ENCODE measurements at regions not wholly inside any gene's neighbourhood (a gene's known extent, or its start where the extent isn't known, plus 50 kb on each side); places are given as distances from the start of the nearest gene placed in this dataset.
A peak's percentile ranks its signal among the peaks of the same experiment; 100 is the strongest.

DNA sequence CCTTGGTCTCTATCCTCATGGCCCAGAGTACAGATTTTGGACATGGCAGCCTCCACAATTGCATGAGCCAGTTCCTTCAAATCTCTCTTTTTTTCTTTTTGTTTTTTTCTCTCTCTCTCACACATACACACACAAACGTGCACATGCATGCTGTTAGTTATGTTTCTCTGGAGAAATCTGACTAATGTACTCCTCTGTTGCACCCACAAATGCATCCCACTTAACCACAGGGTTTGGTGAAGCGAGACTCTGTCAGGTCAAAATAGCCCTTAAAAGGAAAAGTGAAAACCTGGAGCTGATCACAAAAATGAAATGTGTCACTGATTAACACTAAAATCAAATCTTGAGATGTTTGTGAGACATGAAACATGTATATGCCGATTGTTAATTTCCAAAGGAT, 374.6 kb upstream of the ARGLU1 start:
- DNase-seq (ENCODE audit: low spot score): no peak

DNA sequence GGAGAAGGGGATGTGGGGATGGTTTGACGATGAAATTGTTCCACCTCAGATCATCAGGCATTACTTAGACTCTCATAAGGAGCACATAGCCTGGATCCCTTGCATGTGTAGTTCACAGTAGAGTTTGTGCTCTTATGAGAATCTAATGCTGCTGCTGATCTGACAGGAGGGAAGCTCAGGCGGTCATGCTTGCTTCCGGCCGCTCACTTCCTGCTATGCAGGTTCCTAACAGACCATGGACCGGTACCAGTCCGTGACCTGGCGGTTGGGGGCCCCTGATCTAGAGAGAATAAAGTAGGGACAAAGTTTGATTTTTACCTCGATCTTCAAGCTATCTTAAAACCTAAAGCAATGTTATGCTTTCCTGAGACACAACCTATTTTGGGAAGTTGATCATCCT, 373.8 kb upstream of the ARGLU1 start:
- no peak for DNase-seq (ENCODE audit: low spot score)

DNA sequence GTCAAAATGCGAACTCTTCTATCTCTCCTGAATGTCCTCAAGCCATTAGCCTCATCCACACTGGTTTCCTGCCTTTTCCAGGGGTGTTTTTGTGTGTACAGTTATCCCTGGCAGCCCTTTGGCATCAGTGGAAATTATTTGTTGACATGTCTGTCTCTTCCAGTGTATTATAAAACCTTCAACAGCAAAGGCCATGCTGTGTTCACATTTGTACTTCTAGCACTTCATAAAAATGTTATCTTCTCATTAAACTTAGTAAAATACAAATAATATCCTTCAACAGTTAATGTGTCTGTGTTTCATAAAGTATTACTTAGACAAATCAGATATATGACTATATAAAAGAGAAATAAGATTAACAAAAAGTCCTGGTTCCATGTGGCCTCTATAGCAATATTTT, 359.5 kb upstream of the ARGLU1 start:
- DNase-seq (ENCODE audit: low spot score): no peak

DNA sequence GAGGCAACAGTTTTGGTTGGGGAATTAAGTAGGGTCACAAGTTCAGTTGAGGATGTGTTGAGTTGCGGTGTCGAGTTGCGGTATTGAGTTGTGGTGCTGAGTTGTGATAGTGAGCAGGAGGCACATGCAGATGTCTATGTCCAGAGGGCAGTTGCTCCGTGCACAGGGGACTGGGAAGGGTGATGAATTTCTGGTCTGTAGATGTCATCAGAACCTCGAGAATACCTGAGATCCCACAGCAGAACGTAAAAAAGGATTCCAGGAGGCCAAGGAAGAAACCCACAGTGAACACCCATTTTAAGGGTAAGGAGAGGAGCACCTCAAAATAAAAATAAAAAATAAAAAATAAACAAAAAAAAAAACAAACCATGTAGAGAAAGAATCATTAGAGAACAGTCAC, 354.4 kb upstream of the ARGLU1 start:
- no peak for DNase-seq (ENCODE audit: low spot score)

DNA sequence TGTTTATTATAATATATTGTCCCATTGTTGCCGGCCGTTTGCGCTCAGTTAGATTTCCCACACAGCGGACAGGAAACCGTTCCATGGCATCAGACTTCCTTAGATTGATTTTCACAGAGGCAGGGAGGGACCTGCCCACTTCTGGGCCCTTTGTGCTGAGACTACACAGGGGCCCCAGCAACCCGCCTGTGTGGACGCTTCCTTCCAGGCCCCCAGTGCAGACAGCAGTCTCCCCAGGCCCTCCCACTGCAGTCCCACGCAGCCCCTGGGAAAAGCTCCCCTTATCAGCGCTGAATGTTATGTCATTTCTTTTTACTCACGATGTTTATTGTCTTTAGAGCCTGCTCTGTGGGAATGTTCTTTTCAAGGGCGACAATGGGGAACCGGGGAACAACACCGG, 351.7 kb upstream of the ARGLU1 start:
- no peak for DNase-seq (ENCODE audit: low spot score)

DNA sequence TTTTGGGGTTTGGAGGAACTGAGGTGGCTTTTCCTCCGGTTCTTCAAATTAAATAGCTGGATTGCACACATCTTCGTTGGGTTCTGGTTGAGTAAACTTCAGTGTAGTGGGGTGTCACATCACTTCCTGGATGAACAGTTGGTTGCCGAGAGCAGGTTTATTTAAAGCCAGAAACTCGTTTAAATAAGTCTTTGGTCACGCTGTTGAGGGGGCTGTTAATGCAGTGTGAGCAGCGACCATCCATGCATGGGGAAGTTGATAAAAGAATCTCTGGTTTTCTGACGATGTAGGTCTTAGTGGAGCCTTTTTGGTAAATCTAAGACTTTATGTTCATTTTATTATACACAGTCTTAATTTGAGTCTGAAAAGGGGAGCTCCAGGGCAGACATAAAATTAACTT, 351.2 kb upstream of the ARGLU1 start:
- no peak for DNase-seq (ENCODE audit: low spot score)

DNA sequence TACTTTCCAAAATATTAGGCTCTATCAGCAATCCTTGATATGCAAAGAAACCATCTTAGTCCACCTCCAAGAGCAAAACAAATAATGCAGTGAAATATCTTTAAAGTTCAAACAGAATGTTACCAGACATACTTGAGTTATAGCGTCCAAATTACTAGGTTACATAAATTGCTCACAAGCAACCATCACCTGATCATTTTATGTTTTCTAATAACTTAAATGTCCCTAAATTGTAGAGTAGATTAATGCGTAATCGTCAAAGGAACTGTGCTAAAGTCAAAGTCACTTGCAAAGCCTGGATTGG, 350.6 kb upstream of the ARGLU1 start:
- DNase-seq (ENCODE audit: low spot score): no peak

DNA sequence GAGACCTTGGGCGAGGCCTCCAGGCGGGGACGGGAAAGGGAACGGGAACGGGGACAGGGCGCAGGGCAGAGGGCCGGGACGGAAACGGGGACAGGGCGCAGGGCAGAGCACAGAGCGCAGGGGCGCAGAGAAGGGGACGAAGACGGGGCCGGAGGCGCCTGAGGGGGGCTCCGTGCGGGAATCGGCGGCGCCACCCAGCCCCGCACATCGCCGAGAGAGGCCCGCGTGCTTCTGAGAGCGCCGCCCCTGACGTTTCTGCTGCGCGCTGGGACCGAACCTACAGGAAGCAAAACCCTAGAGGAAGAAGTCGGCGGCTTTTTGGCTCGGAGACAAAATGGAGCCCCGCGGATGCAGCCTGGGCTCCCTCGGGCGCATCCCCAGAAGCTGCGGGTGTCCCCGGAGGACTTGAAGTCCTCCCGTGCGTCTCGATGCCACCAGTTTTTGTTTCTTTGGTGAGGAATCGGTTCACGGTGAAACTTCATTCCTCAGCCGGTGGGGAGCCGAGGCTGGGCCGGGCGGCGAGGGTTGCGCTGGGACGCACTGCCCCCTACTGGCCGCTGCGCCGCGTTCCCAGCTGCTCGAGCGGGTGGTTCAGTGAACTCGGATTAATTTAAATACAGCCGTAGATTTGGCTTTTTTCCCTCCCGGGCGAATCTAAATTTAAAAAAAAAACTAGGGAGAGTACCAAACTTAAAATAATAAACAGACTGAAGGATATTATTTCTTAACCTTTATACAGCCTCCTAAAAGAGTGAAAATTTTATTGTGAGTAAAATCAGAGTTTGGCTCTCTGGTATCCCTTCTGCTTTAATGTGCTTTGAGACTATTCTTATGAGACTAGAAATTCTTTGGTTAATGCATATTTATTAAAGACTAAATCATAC, 350.0 kb upstream of the ARGLU1 start:
- peak; percentile 74 for DNase-seq (ENCODE audit: low spot score)

DNA sequence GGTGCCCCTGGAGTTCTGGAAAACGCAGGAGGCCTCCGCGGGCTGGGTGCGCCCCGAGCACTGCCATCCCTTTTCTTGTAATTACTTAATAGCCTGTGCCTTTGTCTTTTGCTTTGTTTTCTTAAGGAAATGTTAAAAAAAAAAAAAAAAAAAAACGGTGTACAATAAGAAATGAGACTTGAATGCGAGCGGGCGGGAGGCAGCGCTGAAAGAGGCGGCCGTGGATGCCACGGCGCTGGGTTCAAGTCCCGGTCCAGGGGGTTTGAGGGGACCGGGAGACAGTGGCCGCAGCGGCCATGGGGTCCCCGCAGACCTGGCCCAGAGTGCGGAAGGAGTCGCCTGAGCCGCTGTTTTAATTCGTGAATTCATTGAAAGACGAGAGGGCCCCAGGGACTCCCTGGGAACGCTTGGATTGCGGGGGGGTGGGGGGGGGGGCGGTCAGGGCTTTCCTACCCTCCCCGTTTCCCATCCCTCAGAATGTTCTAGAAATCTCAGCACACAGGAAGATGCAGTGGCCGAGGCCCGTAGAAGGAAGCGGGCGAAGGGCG, 349.2 kb upstream of the ARGLU1 start:
- DNase-seq (ENCODE audit: low spot score): no peak

DNA sequence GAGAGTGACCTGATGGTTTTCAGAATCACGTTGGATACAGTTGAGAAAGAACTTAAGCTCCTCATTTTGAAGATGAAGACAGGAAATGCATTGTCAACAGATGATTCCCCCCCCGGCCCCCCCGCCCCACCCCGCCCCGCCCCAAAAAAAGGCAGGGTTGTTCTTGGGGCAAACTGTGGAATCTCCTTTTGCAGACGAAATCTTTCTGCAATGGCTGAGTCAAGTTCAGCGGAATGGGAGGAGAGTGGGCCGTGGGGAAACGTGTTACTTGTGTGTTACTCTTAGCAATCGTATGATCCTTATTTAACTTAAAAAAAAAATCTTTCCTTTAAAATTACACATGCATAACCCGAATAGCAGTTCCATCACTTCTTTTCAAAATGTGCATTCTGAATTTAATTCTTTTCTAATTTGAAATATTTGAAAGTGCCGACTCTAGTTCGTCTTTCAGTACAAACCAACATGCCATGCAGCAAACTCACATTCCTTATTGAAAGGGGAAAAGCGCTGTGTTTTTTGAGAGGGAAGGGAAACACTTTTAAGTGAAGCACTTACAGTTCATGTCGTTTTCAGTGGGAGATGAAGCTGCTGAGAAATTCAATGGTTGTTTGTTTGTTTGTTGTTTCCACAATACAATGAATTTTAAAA, 348.5 kb upstream of the ARGLU1 start:
- no peak for DNase-seq (ENCODE audit: low spot score)

DNA sequence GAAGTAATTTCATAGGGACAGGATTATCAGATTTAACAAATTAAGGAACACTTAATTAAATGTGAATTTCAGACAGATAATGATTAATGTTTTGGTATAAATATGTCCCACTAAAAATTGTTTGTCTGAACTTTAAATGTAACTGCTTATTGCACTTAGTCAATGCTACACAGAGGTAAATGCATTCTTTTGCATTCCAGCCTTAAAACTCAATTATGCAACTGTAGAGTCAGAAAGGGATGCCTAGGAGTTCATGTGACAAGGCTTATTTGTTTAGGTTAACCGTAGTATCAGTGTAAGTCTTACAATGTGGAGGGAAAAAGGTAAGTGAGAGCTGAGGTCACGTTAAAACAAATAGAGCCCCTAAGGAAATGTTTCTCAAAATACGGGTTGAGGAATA, 347.2 kb upstream of the ARGLU1 start:
- DNase-seq (ENCODE audit: low spot score): no peak

DNA sequence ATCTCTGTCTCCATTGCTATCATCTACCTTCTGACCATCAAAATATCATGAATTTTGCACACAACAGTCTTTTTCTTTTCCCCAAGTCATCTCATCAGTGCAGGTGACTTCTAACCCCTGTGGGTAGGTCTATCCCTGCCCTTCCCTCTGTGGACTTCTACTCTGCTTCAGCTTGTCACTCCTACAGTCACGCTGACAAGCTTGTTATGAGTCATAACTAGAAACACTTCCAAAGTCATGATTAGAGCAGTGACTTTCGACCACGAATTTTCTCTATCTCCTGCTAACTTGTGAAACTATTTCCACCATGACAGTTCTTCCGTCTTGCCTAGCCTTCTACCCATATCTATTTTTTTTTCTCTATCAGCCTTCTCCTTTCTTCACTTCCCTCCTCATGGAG, 343.7 kb upstream of the ARGLU1 start:
- DNase-seq (ENCODE audit: low spot score): no peak

DNA sequence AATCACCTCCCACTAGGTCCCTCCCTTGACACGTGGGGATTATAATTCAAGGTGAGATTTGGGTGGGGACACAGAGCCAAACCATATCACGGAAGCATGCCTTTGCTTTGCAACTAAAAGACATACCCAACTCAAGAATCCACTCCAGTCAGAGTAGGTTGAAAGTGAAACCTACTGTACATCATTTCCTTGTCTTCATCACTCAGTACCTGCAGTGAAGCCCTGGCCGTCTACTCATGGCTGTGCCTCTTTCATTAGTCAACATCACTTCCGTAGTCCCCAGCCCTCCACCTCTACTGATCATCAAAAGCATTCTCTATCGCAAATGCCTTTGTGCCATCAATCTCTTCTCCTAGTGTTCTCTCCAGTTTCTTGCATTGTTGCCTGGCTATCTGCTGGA, 343.1 kb upstream of the ARGLU1 start:
- no peak for DNase-seq (ENCODE audit: low spot score)

DNA sequence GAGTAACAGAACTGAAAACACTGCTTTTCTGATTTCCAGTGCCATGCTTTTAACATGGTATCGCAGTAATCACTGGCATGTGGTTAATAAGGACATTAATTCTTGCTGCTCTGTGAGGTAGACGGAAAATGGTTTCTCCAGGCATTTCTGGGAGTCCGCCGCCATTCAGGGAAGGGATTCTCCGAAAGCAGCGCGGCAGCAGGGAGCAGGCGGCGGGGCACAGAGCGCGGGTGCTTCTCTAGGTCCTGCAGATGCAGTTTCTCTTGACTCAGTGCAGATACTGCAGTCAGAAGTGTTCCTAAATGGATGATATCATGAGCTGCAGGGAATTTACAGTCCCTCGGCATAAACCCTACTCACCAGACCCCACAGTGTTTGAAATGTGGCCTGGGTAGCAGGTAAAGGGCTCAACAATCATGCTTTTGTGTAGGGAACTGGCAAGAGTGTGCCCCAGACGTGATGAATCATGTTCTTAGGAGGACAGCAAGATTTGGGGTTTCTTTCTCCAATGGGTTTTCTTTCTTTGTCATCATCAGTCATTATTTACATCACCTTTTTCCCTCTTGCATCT, 338.6 kb upstream of the ARGLU1 start:
- no peak for DNase-seq (ENCODE audit: low spot score)

DNA sequence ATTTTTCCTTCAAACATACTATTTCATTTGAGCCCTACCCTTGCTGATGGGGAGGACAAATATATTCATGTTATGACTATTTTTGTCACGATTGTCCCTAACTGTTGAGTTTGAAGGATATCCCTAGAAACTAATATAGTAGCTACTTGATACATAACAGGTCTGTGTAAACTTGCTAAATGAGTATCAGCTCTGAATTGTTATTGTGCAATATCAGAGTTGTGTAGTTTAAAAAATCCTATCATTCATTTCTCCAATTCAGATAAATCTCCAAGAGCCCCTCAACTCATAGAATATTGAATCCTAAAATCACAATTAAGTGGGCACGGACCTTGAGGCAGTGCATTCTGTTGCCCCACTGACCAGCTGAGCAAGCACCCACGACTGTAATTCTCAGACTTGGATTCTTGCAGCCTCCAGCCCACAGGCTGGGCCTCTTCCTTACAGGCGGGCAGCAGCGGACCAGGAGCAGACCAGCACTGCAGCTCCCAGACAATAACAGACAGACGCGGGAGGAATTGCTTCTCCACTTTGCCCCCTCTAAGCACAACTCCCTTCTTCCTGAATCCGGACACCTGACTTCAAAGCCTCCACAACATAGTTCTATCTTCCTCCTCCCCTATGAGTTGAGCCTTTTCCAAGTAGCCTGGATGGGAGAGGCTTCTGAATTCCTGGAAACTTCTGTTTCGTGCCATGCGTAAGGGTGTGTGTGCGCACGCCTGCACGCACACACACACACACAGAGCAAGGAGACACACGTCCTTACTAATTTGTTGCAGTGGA, 337.6 kb upstream of the ARGLU1 start:
- no peak for DNase-seq (ENCODE audit: low spot score)

DNA sequence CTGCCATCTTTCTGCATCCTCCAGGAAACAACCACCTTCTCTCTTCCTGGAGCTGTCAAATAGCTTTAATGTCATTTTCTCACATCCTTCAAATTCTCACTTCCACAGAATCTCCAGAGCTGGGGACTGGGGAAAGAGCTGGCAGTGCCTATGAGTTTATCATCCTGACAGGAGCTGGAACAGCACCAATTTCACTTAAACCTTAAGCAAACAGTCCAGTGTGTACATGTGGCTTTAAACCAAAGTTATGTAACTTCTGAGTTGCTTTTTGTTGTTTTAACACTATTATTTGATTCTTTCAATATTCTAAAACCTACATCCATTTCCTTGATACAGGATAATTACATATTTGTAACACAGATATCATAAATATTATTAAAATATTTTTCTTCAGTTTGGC, 331.5 kb upstream of the ARGLU1 start:
- no peak for DNase-seq (ENCODE audit: low spot score)

DNA sequence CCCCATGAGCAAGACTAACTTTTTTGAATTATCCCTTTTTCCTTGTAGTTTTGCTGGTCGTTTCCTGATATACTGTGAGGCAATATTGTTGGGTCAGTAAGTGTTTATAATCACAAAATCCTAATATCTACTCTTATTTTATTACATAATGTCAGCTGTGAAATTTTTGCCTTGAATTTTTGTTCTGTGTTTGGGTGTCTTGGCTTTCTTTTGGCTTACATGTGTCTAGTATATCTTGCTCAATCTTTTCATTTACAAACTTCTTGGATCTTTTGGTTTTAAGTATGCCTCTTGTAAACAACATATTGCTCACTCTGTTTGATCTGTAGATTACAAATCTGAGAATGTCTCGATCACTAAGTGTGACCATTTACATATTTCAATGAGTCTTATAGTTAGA, 330.3 kb upstream of the ARGLU1 start:
- no peak for DNase-seq (ENCODE audit: low spot score)

DNA sequence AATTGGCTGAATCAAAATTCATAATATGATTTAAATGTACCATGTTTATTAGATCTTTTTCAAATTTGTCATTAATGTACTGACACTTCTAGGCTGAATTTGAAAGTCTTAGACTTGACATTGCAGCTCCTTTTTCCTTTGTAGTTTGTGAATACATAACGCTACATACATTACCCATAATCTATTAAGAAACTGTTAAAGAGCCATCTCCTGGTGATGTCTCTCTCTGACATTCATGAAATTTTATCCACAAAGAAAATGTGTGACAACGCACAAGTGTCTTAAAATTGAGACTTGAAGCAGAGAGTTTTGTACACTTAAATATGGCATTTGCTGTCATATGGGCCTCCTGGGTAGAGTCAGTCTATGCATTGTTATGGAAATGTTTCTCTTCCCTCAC, 320.2 kb upstream of the ARGLU1 start:
- DNase-seq (ENCODE audit: low spot score): no peak

DNA sequence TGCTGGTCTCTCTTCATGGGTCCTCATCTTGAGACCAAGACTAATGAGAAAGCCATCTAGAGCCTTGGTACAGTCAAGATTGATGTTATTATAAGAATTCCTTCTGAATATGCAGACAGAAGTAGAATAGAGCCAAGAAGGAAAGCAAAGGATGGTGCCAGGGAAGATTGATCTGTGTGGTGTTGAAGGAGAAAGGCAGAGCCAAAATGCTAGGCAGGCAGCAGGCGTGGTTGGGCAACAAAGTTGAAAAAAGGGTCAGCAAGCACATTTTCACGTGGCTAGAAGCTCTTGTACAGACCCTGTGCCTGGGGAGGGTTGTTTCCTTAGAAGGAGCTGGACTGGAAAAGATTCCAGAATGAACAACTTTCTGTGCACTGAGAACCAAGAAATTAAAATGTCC, 319.7 kb upstream of the ARGLU1 start:
- DNase-seq (ENCODE audit: low spot score): no peak

DNA sequence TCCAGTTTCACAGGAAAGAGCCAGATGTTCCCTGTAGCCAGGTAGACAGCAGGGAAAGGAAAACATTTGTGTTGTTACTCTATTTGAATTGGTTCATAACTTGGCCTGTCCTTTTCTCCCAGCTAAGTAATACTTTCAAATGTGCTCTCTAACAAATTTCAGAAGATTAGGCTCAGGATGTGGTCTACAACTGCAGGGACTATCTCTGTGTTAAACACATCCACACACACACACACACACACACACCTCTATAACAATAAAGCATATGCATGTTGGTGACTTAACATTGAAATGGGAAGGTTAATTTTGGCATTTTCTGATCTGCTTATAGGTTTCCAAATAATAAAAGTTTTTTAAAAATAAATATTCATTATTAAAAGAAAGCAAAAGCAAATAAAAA, 316.0 kb upstream of the ARGLU1 start:
- no peak for DNase-seq (ENCODE audit: low spot score)

DNA sequence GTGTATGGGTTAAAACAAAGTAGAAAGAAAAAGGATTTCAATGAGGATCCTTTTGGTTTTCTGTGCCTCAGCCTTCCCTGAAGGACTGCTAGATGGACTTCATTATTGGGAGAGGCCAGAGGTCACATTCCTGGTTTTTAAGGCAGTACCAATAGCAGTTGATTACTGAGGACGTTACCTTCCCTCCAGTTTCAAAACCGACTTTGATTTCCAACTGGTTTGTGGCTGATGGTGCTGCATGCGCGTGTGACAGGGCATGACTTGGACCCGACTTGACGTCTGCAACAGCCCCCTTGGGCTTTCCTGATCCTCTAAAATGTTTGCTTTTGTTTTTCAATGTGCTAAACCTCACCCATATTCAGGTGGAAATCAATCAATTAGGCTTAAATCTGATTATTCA, 314.3 kb upstream of the ARGLU1 start:
- DNase-seq (ENCODE audit: low spot score): no peak

DNA sequence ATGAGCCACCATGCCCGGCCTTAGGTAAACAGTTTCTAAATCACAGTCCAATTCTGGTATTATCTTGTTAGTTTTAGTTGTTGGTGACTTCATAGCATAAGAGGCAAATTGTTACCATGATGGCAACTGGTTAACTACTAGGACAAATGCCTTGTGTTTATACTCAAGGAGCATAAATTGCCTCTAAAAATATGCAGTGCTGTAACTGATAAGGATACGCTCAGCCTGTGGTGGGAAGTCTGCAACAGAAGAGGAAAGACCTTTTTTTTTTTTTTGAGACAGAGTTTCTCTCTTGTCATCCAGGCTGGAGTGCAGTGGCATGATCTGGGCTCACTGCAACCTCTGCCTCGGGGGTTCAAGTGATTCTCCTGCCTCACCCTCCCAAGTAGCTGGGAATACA, 311.9 kb upstream of the ARGLU1 start:
- no peak for DNase-seq (ENCODE audit: low spot score)

DNA sequence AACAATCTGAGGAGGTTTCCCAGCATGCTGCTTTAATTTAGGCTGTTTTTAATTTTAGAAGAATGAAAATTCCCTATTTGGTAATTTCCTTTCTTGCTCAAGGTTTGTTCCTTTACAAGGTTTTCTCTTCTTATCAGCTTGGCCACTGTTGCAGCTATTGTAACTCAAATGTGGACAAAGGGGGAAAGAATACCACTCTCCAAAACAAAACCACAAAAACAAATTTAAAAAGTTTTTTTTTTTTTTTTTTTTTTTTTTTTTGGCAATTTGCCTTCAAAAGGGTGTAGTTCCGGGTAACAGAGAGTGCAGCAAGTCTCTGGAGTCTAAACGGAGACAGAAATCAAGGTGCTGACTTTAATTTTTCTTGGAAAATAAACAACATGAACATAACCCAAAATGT, 306.4 kb upstream of the ARGLU1 start:
- no peak for DNase-seq (ENCODE audit: low spot score)
